GM23338 (cell line): ENCODE measurements at regions not wholly inside any gene's neighbourhood (a gene's known extent, or its start where the extent isn't known, plus 50 kb on each side); places are given as distances from the start of the nearest gene placed in this dataset.

Experiments
- ATAC-seq: fragments of 200-7000 bp; cut with Tn5 transposase; 3 replicates; pipeline ENCODE4 v1.9.1; 2020
- DNase-seq: peaks from one replicate; pipeline ENCODE4 v3.0.0-alpha.2; 2015; ENCODE audit warnings: low spot score
- H2AFZ ChIP-seq: fragments of 200-600 bp; sonication (generic); 2 replicates; pipeline ENCODE4 v1.8.0; 2016; ENCODE audit warnings: antibody characterized with exemption, mild to moderate bottlenecking, moderate library complexity
- H3F3A ChIP-seq: fragments of 200-600 bp; sonication (generic); replicated peaks from 2 replicates; pipeline ENCODE4 v1.8.0; 2017; ENCODE audit warnings: antibody characterized with exemption, mixed run types, low read depth
- H3K27ac ChIP-seq: fragments of 200-600 bp; sonication (generic); 2 replicates; pipeline ENCODE4 v1.6.1; 2016; ENCODE audit warnings: low read depth
- H3K27me3 ChIP-seq: fragments of 200-600 bp; sonication (generic); 2 replicates; pipeline ENCODE4 v1.8.0; 2016; ENCODE audit warnings: mild to moderate bottlenecking, mixed run types, moderate library complexity; ENCODE audit not compliant: insufficient read depth
- H3K36me3 ChIP-seq: fragments of 200-600 bp; sonication (generic); 2 replicates; pipeline ENCODE4 v1.8.0; 2016; ENCODE audit warnings: mild to moderate bottlenecking; ENCODE audit not compliant: insufficient read depth
- H3K4me1 ChIP-seq: fragments of 200-600 bp; sonication (generic); 2 replicates; pipeline ENCODE4 v1.8.0; 2016; ENCODE audit warnings: mild to moderate bottlenecking, moderate library complexity; ENCODE audit not compliant: insufficient read depth
- H3K4me2 ChIP-seq: fragments of 200-600 bp; sonication (generic); 2 replicates; pipeline ENCODE4 v1.7.1; 2017; ENCODE audit warnings: mixed run types
- H3K4me3 ChIP-seq: fragments of 200-600 bp; sonication (generic); 2 replicates; pipeline ENCODE4 v1.6.1; 2016; ENCODE audit warnings: mixed run types
- H3K79me2 ChIP-seq: fragments of 200-600 bp; sonication (generic); replicated peaks from 2 replicates; pipeline ENCODE4 v1.8.0; 2017; ENCODE audit warnings: mild to moderate bottlenecking; ENCODE audit not compliant: insufficient read depth
- H3K9me2 ChIP-seq: fragments of 200-600 bp; sonication (generic); 2 replicates; pipeline ENCODE4 v1.8.0; 2017; ENCODE audit not compliant: insufficient read depth
- H4K20me1 ChIP-seq: fragments of 200-600 bp; sonication (generic); replicated peaks from 2 replicates; pipeline ENCODE4 v1.8.0; 2017; ENCODE audit warnings: mild to moderate bottlenecking; ENCODE audit not compliant: insufficient read depth
- H3K27ac Mint-ChIP-seq: 2 replicates; pipeline ENCODE4 v1.8.0; 2020; ENCODE audit warnings: inconsistent platforms, mild to moderate bottlenecking, moderate library complexity, mixed read lengths
- H3K27me3 Mint-ChIP-seq: 3 replicates; pipeline ENCODE4 v1.8.0; 2022; ENCODE audit warnings: low read depth, mild to moderate bottlenecking, moderate library complexity, mixed read lengths, inconsistent platforms; ENCODE audit not compliant: insufficient read depth, poor library complexity
- H3K36me3 Mint-ChIP-seq: 3 replicates; pipeline ENCODE4 v1.8.0; 2021; ENCODE audit warnings: low read depth, mild to moderate bottlenecking, inconsistent platforms, moderate library complexity, mixed read lengths
- H3K4me1 Mint-ChIP-seq: 3 replicates; pipeline ENCODE4 v1.8.0; 2020; ENCODE audit warnings: mild to moderate bottlenecking, inconsistent platforms, mixed read lengths
- H3K4me3 Mint-ChIP-seq: 3 replicates; pipeline ENCODE4 v1.8.0; 2021; ENCODE audit warnings: moderate library complexity, mild to moderate bottlenecking, inconsistent platforms, mixed read lengths
- H3K9me3 Mint-ChIP-seq: 3 replicates; pipeline ENCODE4 v1.8.0; 2020; ENCODE audit warnings: moderate library complexity, mild to moderate bottlenecking, inconsistent platforms, mixed read lengths
- CREB1 ChIP-seq: fragments of 250-450 bp; sonication (Bioruptor Pico); IDR thresholded peaks from 2 replicates; pipeline ENCODE4 v1.5.0; 2020; ENCODE audit warnings: low read depth, mild to moderate bottlenecking, moderate library complexity
- EZH2 ChIP-seq: fragments of 200-600 bp; sonication (generic); IDR thresholded peaks from one replicate; pipeline ENCODE4 v1.8.0; 2017; ENCODE audit warnings: antibody characterized with exemption, mild to moderate bottlenecking, low read depth; ENCODE audit not compliant: unreplicated experiment
- EZH2phosphoT487 ChIP-seq: fragments of 200-600 bp; sonication (generic); IDR thresholded peaks from one replicate; pipeline ENCODE4 v1.8.1; 2018; ENCODE audit warnings: antibody characterized with exemption; ENCODE audit not compliant: unreplicated experiment
- JUNB ChIP-seq: IDR thresholded peaks from one replicate; pipeline ENCODE4 v1.6.1; 2016; ENCODE audit warnings: antibody characterized with exemption; ENCODE audit not compliant: unreplicated experiment
- STAT1 ChIP-seq: IDR thresholded peaks from one replicate; pipeline ENCODE4 v1.6.1; 2016; ENCODE audit warnings: antibody characterized with exemption; ENCODE audit not compliant: unreplicated experiment
- ZNF114 ChIP-seq: fragments of 250-450 bp; sonication (Bioruptor Pico); IDR thresholded peaks from 2 replicates; pipeline ENCODE4 v1.5.0; 2020; ENCODE audit warnings: mild to moderate bottlenecking, moderate library complexity
- TF ChIP-seq, protein P1 (sequence below): fragments of 250-450 bp; sonication (Bioruptor Pico); IDR thresholded peaks from 2 replicates; pipeline ENCODE4 v1.5.0; 2020; ENCODE audit warnings: mild to moderate bottlenecking, moderate library complexity

DNA sequence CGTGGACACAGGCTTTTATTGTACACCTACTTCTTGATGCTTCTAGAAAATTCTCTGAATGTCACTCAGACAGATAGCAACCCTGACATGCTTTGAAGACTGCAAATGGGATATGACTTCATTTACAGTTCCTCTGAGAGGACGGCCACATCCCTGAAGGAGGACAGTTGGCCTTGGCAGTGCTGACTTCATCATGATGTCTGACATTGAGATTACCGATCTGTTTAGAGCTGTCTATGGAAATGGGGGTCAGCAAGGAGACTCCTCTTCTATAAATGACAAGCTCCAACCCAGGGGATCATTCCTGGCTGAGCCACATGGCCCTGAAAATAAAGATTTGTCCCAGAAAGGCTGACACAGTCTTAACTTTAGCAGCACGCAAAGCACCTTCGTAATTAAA lies 75.8 kb downstream of the NUDT12 start (continued):
- no peak for TF ChIP-seq EZH2phosphoT487
- no peak for TF ChIP-seq CREB1 (CRISPR knock-in tag)
- no peak for TF ChIP-seq EZH2
- no peak for TF ChIP-seq STAT1
- TF ChIP-seq ZNF114: no peak
- TF ChIP-seq, protein P1, sequence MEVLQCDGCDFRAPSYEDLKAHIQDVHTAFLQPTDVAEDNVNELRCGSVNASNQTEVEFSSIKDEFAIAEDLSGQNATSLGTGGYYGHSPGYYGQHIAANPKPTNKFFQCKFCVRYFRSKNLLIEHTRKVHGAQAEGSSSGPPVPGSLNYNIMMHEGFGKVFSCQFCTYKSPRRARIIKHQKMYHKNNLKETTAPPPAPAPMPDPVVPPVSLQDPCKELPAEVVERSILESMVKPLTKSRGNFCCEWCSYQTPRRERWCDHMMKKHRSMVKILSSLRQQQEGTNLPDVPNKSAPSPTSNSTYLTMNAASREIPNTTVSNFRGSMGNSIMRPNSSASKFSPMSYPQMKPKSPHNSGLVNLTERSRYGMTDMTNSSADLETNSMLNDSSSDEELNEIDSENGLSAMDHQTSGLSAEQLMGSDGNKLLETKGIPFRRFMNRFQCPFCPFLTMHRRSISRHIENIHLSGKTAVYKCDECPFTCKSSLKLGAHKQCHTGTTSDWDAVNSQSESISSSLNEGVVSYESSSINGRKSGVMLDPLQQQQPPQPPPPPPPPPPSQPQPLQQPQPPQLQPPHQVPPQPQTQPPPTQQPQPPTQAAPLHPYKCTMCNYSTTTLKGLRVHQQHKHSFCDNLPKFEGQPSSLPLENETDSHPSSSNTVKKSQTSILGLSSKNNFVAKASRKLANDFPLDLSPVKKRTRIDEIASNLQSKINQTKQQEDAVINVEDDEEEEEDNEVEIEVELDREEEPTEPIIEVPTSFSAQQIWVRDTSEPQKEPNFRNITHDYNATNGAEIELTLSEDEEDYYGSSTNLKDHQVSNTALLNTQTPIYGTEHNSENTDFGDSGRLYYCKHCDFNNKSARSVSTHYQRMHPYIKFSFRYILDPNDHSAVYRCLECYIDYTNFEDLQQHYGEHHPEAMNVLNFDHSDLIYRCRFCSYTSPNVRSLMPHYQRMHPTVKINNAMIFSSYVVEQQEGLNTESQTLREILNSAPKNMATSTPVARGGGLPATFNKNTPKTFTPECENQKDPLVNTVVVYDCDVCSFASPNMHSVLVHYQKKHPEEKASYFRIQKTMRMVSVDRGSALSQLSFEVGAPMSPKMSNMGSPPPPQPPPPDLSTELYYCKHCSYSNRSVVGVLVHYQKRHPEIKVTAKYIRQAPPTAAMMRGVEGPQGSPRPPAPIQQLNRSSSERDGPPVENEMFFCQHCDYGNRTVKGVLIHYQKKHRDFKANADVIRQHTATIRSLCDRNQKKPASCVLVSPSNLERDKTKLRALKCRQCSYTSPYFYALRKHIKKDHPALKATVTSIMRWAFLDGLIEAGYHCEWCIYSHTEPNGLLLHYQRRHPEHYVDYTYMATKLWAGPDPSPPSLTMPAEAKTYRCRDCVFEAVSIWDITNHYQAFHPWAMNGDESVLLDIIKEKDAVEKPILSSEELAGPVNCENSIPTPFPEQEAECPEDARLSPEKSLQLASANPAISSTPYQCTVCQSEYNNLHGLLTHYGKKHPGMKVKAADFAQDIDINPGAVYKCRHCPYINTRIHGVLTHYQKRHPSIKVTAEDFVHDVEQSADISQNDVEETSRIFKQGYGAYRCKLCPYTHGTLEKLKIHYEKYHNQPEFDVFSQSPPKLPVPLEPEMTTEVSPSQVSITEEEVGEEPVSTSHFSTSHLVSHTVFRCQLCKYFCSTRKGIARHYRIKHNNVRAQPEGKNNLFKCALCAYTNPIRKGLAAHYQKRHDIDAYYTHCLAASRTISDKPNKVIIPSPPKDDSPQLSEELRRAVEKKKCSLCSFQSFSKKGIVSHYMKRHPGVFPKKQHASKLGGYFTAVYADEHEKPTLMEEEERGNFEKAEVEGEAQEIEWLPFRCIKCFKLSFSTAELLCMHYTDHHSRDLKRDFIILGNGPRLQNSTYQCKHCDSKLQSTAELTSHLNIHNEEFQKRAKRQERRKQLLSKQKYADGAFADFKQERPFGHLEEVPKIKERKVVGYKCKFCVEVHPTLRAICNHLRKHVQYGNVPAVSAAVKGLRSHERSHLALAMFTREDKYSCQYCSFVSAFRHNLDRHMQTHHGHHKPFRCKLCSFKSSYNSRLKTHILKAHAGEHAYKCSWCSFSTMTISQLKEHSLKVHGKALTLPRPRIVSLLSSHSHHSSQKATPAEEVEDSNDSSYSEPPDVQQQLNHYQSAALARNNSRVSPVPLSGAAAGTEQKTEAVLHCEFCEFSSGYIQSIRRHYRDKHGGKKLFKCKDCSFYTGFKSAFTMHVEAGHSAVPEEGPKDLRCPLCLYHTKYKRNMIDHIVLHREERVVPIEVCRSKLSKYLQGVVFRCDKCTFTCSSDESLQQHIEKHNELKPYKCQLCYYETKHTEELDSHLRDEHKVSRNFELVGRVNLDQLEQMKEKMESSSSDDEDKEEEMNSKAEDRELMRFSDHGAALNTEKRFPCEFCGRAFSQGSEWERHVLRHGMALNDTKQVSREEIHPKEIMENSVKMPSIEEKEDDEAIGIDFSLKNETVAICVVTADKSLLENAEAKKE (CRISPR knock-in tag): no peak

DNA sequence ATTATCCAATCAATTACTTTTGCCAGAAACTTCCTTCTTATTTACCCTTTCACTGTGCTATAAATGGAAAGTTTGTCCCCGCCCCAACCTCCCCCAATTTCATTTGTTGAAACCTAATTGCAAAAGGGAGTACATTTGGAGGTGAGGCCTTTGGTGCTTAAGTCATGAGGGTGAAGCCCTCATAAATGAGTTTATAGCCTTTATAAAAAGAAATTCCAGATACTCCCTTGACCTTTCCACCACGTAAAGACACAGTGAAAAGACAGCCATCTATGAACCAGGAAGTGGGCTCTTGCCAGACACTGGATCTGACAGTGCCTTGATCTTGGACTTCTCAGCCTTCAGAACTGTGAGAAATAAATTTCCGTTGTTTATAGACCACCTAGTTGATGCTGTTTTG lies 82.3 kb downstream of the NUDT12 start:
- Histone ChIP-seq H3F3A (no peaks in the 10 kb centered on the region), H2AFZ (no peak overlapping the region), H3K4me3 (no peak overlapping the region), H3K4me2 (no peak overlapping the region), H3K79me2 (no peaks in the 10 kb centered on the region), H3K27ac (no peak overlapping the region), H3K36me3 (no peaks in the 10 kb centered on the region), H3K4me1 (peaks cover 15% of the 10 kb centered on the region), H4K20me1 (no peaks in the 10 kb centered on the region), H3K9me2 (no peaks in the 10 kb centered on the region), H3K27me3 (no peaks in the 10 kb centered on the region)
- H3K27me3 Mint-ChIP-seq: peaks cover 2% of the 10 kb centered on the region
- no peaks in the 10 kb centered on the region for H3K36me3 Mint-ChIP-seq
- DNase-seq: no peak
- no peak overlapping the region for H3K4me3 Mint-ChIP-seq
- no peak for ATAC-seq
- H3K9me3 Mint-ChIP-seq: no peaks in the 10 kb centered on the region
- no peak overlapping the region for H3K27ac Mint-ChIP-seq
- H3K4me1 Mint-ChIP-seq: peaks cover 16% of the 10 kb centered on the region; the same call in 2 of the 3 replicates
- TF ChIP-seq, protein P1 (CRISPR knock-in tag): no peak
- TF ChIP-seq JUNB: no peak
